Panc1 (cell line): ENCODE measurements at regions not wholly inside any gene's neighbourhood (a gene's known extent, or its start where the extent isn't known, plus 50 kb on each side); places are given as distances from the start of the nearest gene placed in this dataset.
"Not testable (repeated sequence)": the region's sequence is repeated elsewhere in the genome, so short reads cannot be mapped to it uniquely, and the experiment has no call there.

Source experiments
- ATAC-seq: fragments of 200-7000 bp; cut with Tn5 transposase; 2 replicates; pipeline ENCODE4 v1.9.1; 2020; ENCODE audit warnings: mild to moderate bottlenecking, moderate library complexity
- BruUV-seq: library from RNA; stranded (reverse); fragments of 400-500 nt; replicated peaks from 2 replicates; lab custom pipeline; 2021; lab: Mats Ljungman, UMichigan
- CTCF ChIA-PET: fragments of 300-600 bp; sonication (Branson Sonifier 250); formaldehyde crosslinking; loops from one replicate; lab custom pipeline; 2022; ENCODE audit warnings: antibody characterized with exemption; lab: Charles Lee
- POLR2A ChIA-PET: fragments of 300-600 bp; sonication (Branson Sonifier 250); formaldehyde crosslinking; loops from one replicate; lab custom pipeline; 2022; ENCODE audit warnings: antibody characterized with exemption; lab: Charles Lee
- DNase-seq: peaks from one replicate; pipeline ENCODE4 v3.0.0-alpha.2; 2010; ENCODE audit warnings: low read depth, low spot score
- H3K27ac ChIP-seq: 2 replicates; pipeline ENCODE4 v1.5.1; 2011; ENCODE audit warnings: mild to moderate bottlenecking, low read length, inconsistent platforms
- H3K27me3 ChIP-seq: fragments of 200-500 bp; sonication (Bioruptor generic); 2 replicates; pipeline ENCODE4 v1.6.0; 2014; ENCODE audit warnings: low read length, inconsistent platforms; ENCODE audit not compliant: control insufficient read depth, insufficient read depth
- H3K36me3 ChIP-seq: fragments of 200-500 bp; sonication (Bioruptor generic); 2 replicates; pipeline ENCODE4 v1.5.1; 2014; ENCODE audit warnings: inconsistent platforms, mild to moderate bottlenecking, low read length, moderate library complexity; ENCODE audit not compliant: control insufficient read depth, insufficient read depth
- H3K4me1 ChIP-seq: 2 replicates; pipeline ENCODE4 v1.5.1; 2011; ENCODE audit warnings: inconsistent platforms, mild to moderate bottlenecking, low read length, moderate library complexity; ENCODE audit not compliant: control insufficient read depth, insufficient read depth
- H3K4me3 ChIP-seq, 2 experiments: 2 replicates each; pipeline ENCODE4 v1.5.1; 2011 to 2012; ENCODE audit warnings: low read depth in 2 of 2, low read length in 2 of 2, mild to moderate bottlenecking in 2 of 2, inconsistent platforms in 1 of 2, moderate library complexity in 1 of 2
- H3K9me3 ChIP-seq: fragments of 200-500 bp; sonication (Bioruptor generic); 2 replicates; pipeline ENCODE4 v1.5.1; 2014; ENCODE audit warnings: low read depth, mild to moderate bottlenecking, inconsistent platforms, low read length, moderate library complexity; ENCODE audit not compliant: control insufficient read depth, insufficient read depth
- POLR2AphosphoS5 ChIP-seq: IDR thresholded peaks from 2 replicates; pipeline ENCODE4 v1.6.1; 2012; ENCODE audit warnings: mild to moderate bottlenecking, low read depth, low read length, moderate library complexity
- REST ChIP-seq, 2 experiments: IDR thresholded peaks; 2 replicates each; pipeline ENCODE4 v1.6.1; 2011 to 2012; ENCODE audit warnings: low read depth in 2 of 2, control low read depth in 1 of 2, low read length in 1 of 2, mild to moderate bottlenecking in 1 of 2, moderate library complexity in 1 of 2; ENCODE audit not compliant: insufficient read depth in 1 of 2
- SIN3A ChIP-seq: IDR thresholded peaks from 2 replicates; pipeline ENCODE4 v1.6.1; 2012; ENCODE audit warnings: low read depth, mild to moderate bottlenecking, low read length, moderate library complexity, borderline replicate concordance; ENCODE audit not compliant: insufficient read depth
- TCF7L2 ChIP-seq: IDR thresholded peaks from 2 replicates; pipeline ENCODE4 v1.6.1; 2011; ENCODE audit warnings: mild to moderate bottlenecking, low read depth, low read length, inconsistent platforms
- in situ Hi-C: cut with HindIII; loops from 2 replicates; pipeline ENCODE4 v1.10.0; 2016; ENCODE audit warnings: low sequenced_read_pairs, low pct_unique_long_range_greater_than_20kb
- intact Hi-C: fragments of 100-400 bp; cut with micrococcal nuclease; formaldehyde crosslinking; loops from one replicate; pipeline ENCODE4 v1.10.0; 2022; ENCODE audit not compliant: unreplicated experiment
- TF ChIP-seq, protein P1 (sequence below): fragments of 450-650 bp; IDR thresholded peaks from 2 replicates; pipeline ENCODE4 v1.5.1; 2017; ENCODE audit warnings: mild to moderate bottlenecking

DNA sequence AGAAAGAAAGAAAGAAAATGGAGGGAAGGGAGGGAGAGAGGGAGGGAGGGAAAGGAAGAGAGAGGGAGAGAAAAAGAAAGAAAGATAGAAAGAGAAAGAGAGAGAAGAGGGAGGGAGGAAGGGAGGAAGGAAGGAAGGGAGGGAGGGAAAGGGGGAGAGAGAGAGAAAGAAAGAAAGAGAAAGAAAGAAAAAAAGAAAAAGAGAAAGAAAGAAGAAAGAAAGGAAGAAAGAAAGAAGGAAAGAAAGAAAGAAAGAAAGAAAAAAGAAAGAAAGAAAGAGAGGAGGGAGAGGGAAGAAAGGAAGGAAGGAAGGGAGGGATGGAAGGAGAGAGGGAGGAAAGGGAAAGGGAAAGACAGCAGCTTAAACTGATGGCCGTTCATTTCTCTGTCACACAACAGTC, 457.5 kb downstream of the PDZRN4 start:
- H3K4me3 ChIP-seq = no peak overlapping the region
- no peaks in the 10 kb centered on the region for H3K9me3 ChIP-seq
- no peak for TF ChIP-seq TCF7L2
- no peak for TF ChIP-seq REST (IDR thresholded peaks at IDR 0.05; ENCODE audit: insufficient read depth in 1 of 2, low read depth in 2 of 2, low read length in 1 of 2)
- TF ChIP-seq SIN3A = no peak
- TF ChIP-seq, protein P1, sequence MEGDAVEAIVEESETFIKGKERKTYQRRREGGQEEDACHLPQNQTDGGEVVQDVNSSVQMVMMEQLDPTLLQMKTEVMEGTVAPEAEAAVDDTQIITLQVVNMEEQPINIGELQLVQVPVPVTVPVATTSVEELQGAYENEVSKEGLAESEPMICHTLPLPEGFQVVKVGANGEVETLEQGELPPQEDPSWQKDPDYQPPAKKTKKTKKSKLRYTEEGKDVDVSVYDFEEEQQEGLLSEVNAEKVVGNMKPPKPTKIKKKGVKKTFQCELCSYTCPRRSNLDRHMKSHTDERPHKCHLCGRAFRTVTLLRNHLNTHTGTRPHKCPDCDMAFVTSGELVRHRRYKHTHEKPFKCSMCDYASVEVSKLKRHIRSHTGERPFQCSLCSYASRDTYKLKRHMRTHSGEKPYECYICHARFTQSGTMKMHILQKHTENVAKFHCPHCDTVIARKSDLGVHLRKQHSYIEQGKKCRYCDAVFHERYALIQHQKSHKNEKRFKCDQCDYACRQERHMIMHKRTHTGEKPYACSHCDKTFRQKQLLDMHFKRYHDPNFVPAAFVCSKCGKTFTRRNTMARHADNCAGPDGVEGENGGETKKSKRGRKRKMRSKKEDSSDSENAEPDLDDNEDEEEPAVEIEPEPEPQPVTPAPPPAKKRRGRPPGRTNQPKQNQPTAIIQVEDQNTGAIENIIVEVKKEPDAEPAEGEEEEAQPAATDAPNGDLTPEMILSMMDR = no peak
- no peak for TF ChIP-seq POLR2AphosphoS5
- POLR2A ChIA-PET = no interaction called here
- no TSS peak for BruUV-seq
- intact Hi-C loops (no loop called here), in situ Hi-C loops (no loop called here)
- no peaks in the 10 kb centered on the region for H3K27me3 ChIP-seq
- H3K36me3 ChIP-seq = no peaks in the 10 kb centered on the region
- DNase-seq (no peak), ATAC-seq (no peak)
- CTCF ChIA-PET = no interaction called here
- no peaks in the 10 kb centered on the region for H3K4me1 ChIP-seq
- H3K27ac ChIP-seq = no peak overlapping the region

GRCh38 chr12:41642808-41643207, 454.7 kb downstream of the PDZRN4 start:
- BruUV-seq, H3K27me3 ChIP-seq, H3K4me3 ChIP-seq, H3K4me1 ChIP-seq, ATAC-seq, H3K36me3 ChIP-seq, H3K27ac ChIP-seq, intact Hi-C loops, H3K9me3 ChIP-seq, in situ Hi-C loops, POLR2A ChIA-PET, CTCF ChIA-PET, DNase-seq: not testable (repeated sequence)

GRCh38 chr12:41636653-41637052, 448.5 kb downstream of the PDZRN4 start:
- POLR2A ChIA-PET = no interaction called here
- intact Hi-C loops (no loop called here), in situ Hi-C loops (no loop called here)
- no TSS peak for BruUV-seq
- no peaks in the 10 kb centered on the region for H3K9me3 ChIP-seq
- no peak overlapping the region for H3K27ac ChIP-seq
- no peaks in the 10 kb centered on the region for H3K27me3 ChIP-seq
- H3K36me3 ChIP-seq = no peaks in the 10 kb centered on the region
- CTCF ChIA-PET = no interaction called here
- no peak for TF ChIP-seq REST (IDR thresholded peaks at IDR 0.05; ENCODE audit: insufficient read depth in 1 of 2, low read depth in 2 of 2, low read length in 1 of 2)
- no peak for TF ChIP-seq TCF7L2
- TF ChIP-seq, protein P1 = no peak
- TF ChIP-seq SIN3A = no peak
- TF ChIP-seq POLR2AphosphoS5 = no peak
- ATAC-seq = no peak
- H3K4me1 ChIP-seq = no peaks in the 10 kb centered on the region
- no peak for DNase-seq
- no peak overlapping the region for H3K4me3 ChIP-seq
